OCI-LY7 (cell line): ENCODE measurements at regions not wholly inside any gene's neighbourhood (a gene's known extent, or its start where the extent isn't known, plus 50 kb on each side); places are given as distances from the start of the nearest gene placed in this dataset.

Source experiments
- BruUV-seq: library from RNA; stranded (reverse); fragments of 400-500 nt; replicated peaks from 2 replicates; lab custom pipeline; 2021; lab: Mats Ljungman, UMichigan
- CTCF ChIA-PET: fragments of 300-600 bp; sonication (Branson Sonifier 250); formaldehyde crosslinking; loops from one replicate; lab custom pipeline; 2022; ENCODE audit warnings: antibody characterized with exemption; ENCODE audit not compliant: unreplicated experiment; lab: Charles Lee
- POLR2A ChIA-PET: fragments of 300-600 bp; sonication (Branson Sonifier 250); formaldehyde crosslinking; loops from one replicate; lab custom pipeline; 2022; ENCODE audit warnings: antibody characterized with exemption; lab: Charles Lee
- DNase-seq: peaks from one replicate; pipeline ENCODE4 v3.0.0-alpha.2; 2015; ENCODE audit warnings: low spot score
- H2AFZ ChIP-seq: fragments of 200-600 bp; sonication (generic), shearing (Covaris generic); 2 replicates; pipeline ENCODE4 v1.6.1; 2014; ENCODE audit warnings: mild to moderate bottlenecking, antibody characterized with exemption, low read length, moderate library complexity
- H3K27ac ChIP-seq: fragments of 200-600 bp; sonication (generic); 2 replicates; pipeline ENCODE4 v1.5.1; 2014; ENCODE audit warnings: mixed run types, low read depth, mild to moderate bottlenecking, moderate library complexity, low read length, inconsistent platforms; ENCODE audit not compliant: poor library complexity, severe bottlenecking
- H3K36me3 ChIP-seq: fragments of 200-600 bp; sonication (generic); 2 replicates; pipeline ENCODE4 v1.6.1; 2014; ENCODE audit warnings: mild to moderate bottlenecking, antibody characterized with exemption, low read length, moderate library complexity, mixed read lengths; ENCODE audit not compliant: insufficient read depth
- H3K4me1 ChIP-seq: fragments of 200-600 bp; sonication (generic); 2 replicates; pipeline ENCODE4 v1.5.1; 2014; ENCODE audit warnings: mild to moderate bottlenecking, low read length; ENCODE audit not compliant: insufficient read depth, poor library complexity, severe bottlenecking
- H3K4me2 ChIP-seq: fragments of 200-600 bp; sonication (generic); 2 replicates; pipeline ENCODE4 v1.6.1; 2014; ENCODE audit warnings: mild to moderate bottlenecking, low read length
- H3K4me3 ChIP-seq: fragments of 200-600 bp; sonication (generic); 2 replicates; pipeline ENCODE4 v1.5.1; 2014; ENCODE audit warnings: mild to moderate bottlenecking, low read depth, low read length; ENCODE audit not compliant: poor library complexity, severe bottlenecking
- H3K79me2 ChIP-seq: fragments of 200-600 bp; sonication (generic); 2 replicates; pipeline ENCODE4 v1.6.1; 2016; ENCODE audit warnings: low read depth, mild to moderate bottlenecking, low read length, moderate library complexity, mixed read lengths; ENCODE audit not compliant: insufficient read depth
- H3K9me2 ChIP-seq: fragments of 200-600 bp; sonication (generic); 2 replicates; pipeline ENCODE4 v1.6.1; 2016; ENCODE audit warnings: mild to moderate bottlenecking, low read length, mixed read lengths; ENCODE audit not compliant: insufficient read depth
- H3K9me3 ChIP-seq: fragments of 200-600 bp; sonication (generic); 2 replicates; pipeline ENCODE4 v1.6.1; 2014; ENCODE audit warnings: mild to moderate bottlenecking, mixed run types, low read length, mixed read lengths
- H4K20me1 ChIP-seq: fragments of 200-600 bp; sonication (generic); 2 replicates; pipeline ENCODE4 v1.6.1; 2014; ENCODE audit warnings: mild to moderate bottlenecking, antibody characterized with exemption, low read length, moderate library complexity, mixed read lengths; ENCODE audit not compliant: insufficient read depth
- CTCF ChIP-seq: fragments of 200-600 bp; sonication (generic); conservative IDR thresholded peaks from 2 replicates; pipeline ENCODE4 v1.5.1; 2014; ENCODE audit warnings: mild to moderate bottlenecking, antibody characterized with exemption, low read length, moderate library complexity, mixed read lengths
- EZH2phosphoT487 ChIP-seq: fragments of 200-600 bp; sonication (generic); IDR thresholded peaks from 2 replicates; pipeline ENCODE4 v1.6.1; 2018; ENCODE audit warnings: low read depth, borderline replicate concordance, mild to moderate bottlenecking, mixed run types, antibody characterized with exemption, low read length, moderate library complexity, mixed read lengths
- intact Hi-C: fragments of 100-400 bp; cut with micrococcal nuclease; formaldehyde crosslinking; loops from one replicate; pipeline ENCODE4 v1.10.0; 2022; ENCODE audit not compliant: unreplicated experiment

- Histone ChIP-seq H3K9me3 (no peaks in the 10 kb centered on the region), H2AFZ (no peak overlapping the region), H4K20me1 (no peaks in the 10 kb centered on the region), H3K9me2 (no peaks in the 10 kb centered on the region), H3K4me1 (no peaks in the 10 kb centered on the region), H3K36me3 (no peaks in the 10 kb centered on the region), H3K4me3 (no peak overlapping the region), H3K79me2 (no peaks in the 10 kb centered on the region), H3K4me2 (no peak overlapping the region), H3K27ac (no peak overlapping the region)
- CTCF ChIA-PET = no interaction called here
- POLR2A ChIA-PET = no interaction called here
- intact Hi-C loops = no loop called here
- BruUV-seq = no TSS peak
- DNase-seq = no peak
- TF ChIP-seq CTCF = no peak
- TF ChIP-seq EZH2phosphoT487 = no peak
These were observed 508.1 kb downstream of the ADCYAP1 start for GRCh38 chr18:1412655-1413322.

GRCh38 chr18:1413323-1413675 lies 508.6 kb downstream of the ADCYAP1 start:
- Histone ChIP-seq H2AFZ (no peak overlapping the region), H4K20me1 (no peaks in the 10 kb centered on the region), H3K27ac (no peak overlapping the region), H3K4me2 (no peak overlapping the region), H3K4me1 (no peaks in the 10 kb centered on the region), H3K79me2 (no peaks in the 10 kb centered on the region), H3K9me3 (no peaks in the 10 kb centered on the region), H3K36me3 (no peaks in the 10 kb centered on the region), H3K4me3 (no peak overlapping the region), H3K9me2 (no peaks in the 10 kb centered on the region)
- TF ChIP-seq EZH2phosphoT487 = no peak
- no peak for TF ChIP-seq CTCF
- CTCF ChIA-PET = no interaction called here
- BruUV-seq = no TSS peak
- intact Hi-C loops = no loop called here
- no peak for DNase-seq
- POLR2A ChIA-PET = no interaction called here

- Histone ChIP-seq H3K79me2 (no peaks in the 10 kb centered on the region), H3K9me3 (no peaks in the 10 kb centered on the region), H3K4me1 (no peaks in the 10 kb centered on the region), H3K9me2 (no peaks in the 10 kb centered on the region), H2AFZ (no peak overlapping the region), H3K27ac (no peak overlapping the region), H4K20me1 (no peaks in the 10 kb centered on the region), H3K4me2 (no peak overlapping the region), H3K36me3 (no peaks in the 10 kb centered on the region), H3K4me3 (no peak overlapping the region)
- no peak for TF ChIP-seq EZH2phosphoT487
- TF ChIP-seq CTCF = no peak
- POLR2A ChIA-PET = no interaction called here
- BruUV-seq = no TSS peak
- intact Hi-C loops = no loop called here
- no peak for DNase-seq
- CTCF ChIA-PET = no interaction called here
These were observed 511.4 kb downstream of the ADCYAP1 start for GRCh38 chr18:1416074-1416473.
